ENCODE measurements at regions not wholly inside any gene's neighbourhood (a gene's known extent, or its start where the extent isn't known, plus 50 kb on each side); places are given as distances from the start of the nearest gene placed in this dataset.

GRCh38 chr18:41126541-41127235, 828.3 kb upstream of the PIK3C3 start:
- H3K27me3 ChIP-seq (replicated peaks; ENCODE audit: insufficient read depth) = no peaks in the 10 kb centered on the region
- TF ChIP-seq CTCF (IDR thresholded peaks at IDR 0.05) = no peak
- no peaks in the 10 kb centered on the region for H3K4me1 ChIP-seq (ENCODE audit: control insufficient read depth in 1 of 2, low read depth in 2 of 2)
- ATAC-seq (ENCODE audit: insufficient number of reproducible peaks, low FRiP score, low read depth) (no peak), DNase-seq (ENCODE audit: low spot score) (no peak)
- no peak overlapping the region for H3K27ac ChIP-seq
- H3K4me3 ChIP-seq = no peak overlapping the region
- H3K36me3 ChIP-seq = no peaks in the 10 kb centered on the region
- H3K9me3 ChIP-seq = no peaks in the 10 kb centered on the region

- ATAC-seq (ENCODE audit: insufficient number of reproducible peaks, low FRiP score, low read depth) (no peak), DNase-seq (ENCODE audit: low spot score) (no peak)
- H3K27ac ChIP-seq = no peak overlapping the region
- no peaks in the 10 kb centered on the region for H3K27me3 ChIP-seq (replicated peaks; ENCODE audit: insufficient read depth)
- TF ChIP-seq CTCF (IDR thresholded peaks at IDR 0.05) = no peak
- no peaks in the 10 kb centered on the region for H3K9me3 ChIP-seq
- H3K36me3 ChIP-seq = no peaks in the 10 kb centered on the region
- no peak overlapping the region for H3K4me3 ChIP-seq
- H3K4me1 ChIP-seq (ENCODE audit: control insufficient read depth in 1 of 2, low read depth in 2 of 2) = no peaks in the 10 kb centered on the region
These were observed 833.8 kb upstream of the PIK3C3 start for GRCh38 chr18:41121116-41121826.

- no peaks in the 10 kb centered on the region for H3K36me3 ChIP-seq
- H3K27ac ChIP-seq = no peak overlapping the region
- DNase-seq (ENCODE audit: low spot score) = no peak
- ATAC-seq (ENCODE audit: insufficient number of reproducible peaks, low FRiP score, low read depth) = no peak
- no peak for TF ChIP-seq CTCF (IDR thresholded peaks at IDR 0.05)
- H3K4me1 ChIP-seq (ENCODE audit: control insufficient read depth in 1 of 2, low read depth in 2 of 2) = no peaks in the 10 kb centered on the region
- no peaks in the 10 kb centered on the region for H3K27me3 ChIP-seq (replicated peaks; ENCODE audit: insufficient read depth)
- no peaks in the 10 kb centered on the region for H3K9me3 ChIP-seq
- no peak overlapping the region for H3K4me3 ChIP-seq
These were observed 836.0 kb upstream of the PIK3C3 start for GRCh38 chr18:41119031-41119430.

- Histone ChIP-seq H3K27ac (no peak overlapping the region), H3K9me3 (no peaks in the 10 kb centered on the region), H3K36me3 (no peaks in the 10 kb centered on the region), H3K27me3 (replicated peaks; ENCODE audit: insufficient read depth) (no peaks in the 10 kb centered on the region), H3K4me1 (ENCODE audit: control insufficient read depth in 1 of 2, low read depth in 2 of 2) (no peaks in the 10 kb centered on the region), H3K4me3 (no peak overlapping the region)
- DNase-seq (ENCODE audit: low spot score) = no peak
- TF ChIP-seq CTCF (IDR thresholded peaks at IDR 0.05) = no peak
- ATAC-seq (ENCODE audit: insufficient number of reproducible peaks, low FRiP score, low read depth) = no peak
These were observed 841.0 kb upstream of the PIK3C3 start for GRCh38 chr18:41113885-41114482.

DNA sequence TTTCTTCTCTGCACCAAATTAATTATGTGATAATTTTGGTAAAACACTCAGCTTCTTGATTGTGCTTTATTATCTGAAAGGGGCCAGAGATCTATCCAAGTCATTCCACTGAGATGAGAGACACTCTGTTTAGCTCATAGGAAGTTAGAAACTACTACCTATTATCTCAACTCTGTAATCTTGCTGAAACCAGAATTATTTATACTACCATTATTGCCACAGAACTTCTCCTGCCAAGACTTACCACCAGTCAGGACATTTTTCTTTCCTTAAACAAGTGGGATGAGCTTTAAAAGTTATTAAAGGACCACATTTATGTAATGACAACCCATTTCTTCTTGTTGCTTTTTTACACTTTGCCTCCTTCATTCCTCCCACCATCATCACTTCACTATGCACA, 855.6 kb upstream of the PIK3C3 start:
- no peaks in the 10 kb centered on the region for H3K36me3 ChIP-seq
- DNase-seq (ENCODE audit: low spot score) = no peak
- ATAC-seq (ENCODE audit: insufficient number of reproducible peaks, low FRiP score, low read depth) = no peak
- no peaks in the 10 kb centered on the region for H3K9me3 ChIP-seq
- no peaks in the 10 kb centered on the region for H3K4me1 ChIP-seq (ENCODE audit: control insufficient read depth in 1 of 2, low read depth in 2 of 2)
- H3K27me3 ChIP-seq (replicated peaks; ENCODE audit: insufficient read depth) = no peaks in the 10 kb centered on the region
- H3K4me3 ChIP-seq = no peak overlapping the region
- H3K27ac ChIP-seq = no peak overlapping the region
- no peak for TF ChIP-seq CTCF (IDR thresholded peaks at IDR 0.05)
